NCI-H748 (cell line): ENCODE measurements at regions not wholly inside any gene's neighbourhood (a gene's known extent, or its start where the extent isn't known, plus 50 kb on each side); places are given as distances from the start of the nearest gene placed in this dataset.
"Not testable (repeated sequence)": the region's sequence is repeated elsewhere in the genome, so short reads cannot be mapped to it uniquely, and the experiment has no call there.

Experiments used
- DNase-seq: peaks from one replicate; lab custom pipeline; 2025; ENCODE audit not compliant: unreplicated experiment; lab: John Stamatoyannopoulos, UW

- peak; percentile 18 for DNase-seq
Observed at GRCh38 chr2:234375176-234375880, 121.6 kb downstream of the ARL4C start.

- no peak for DNase-seq
Observed at GRCh38 chr2:234374736-234375135, 122.1 kb downstream of the ARL4C start.

- no peak for DNase-seq
Observed at GRCh38 chr2:234374150-234374508, 122.8 kb downstream of the ARL4C start.

- no peak for DNase-seq
Observed at GRCh38 chr2:234373481-234374149, 123.3 kb downstream of the ARL4C start.

GRCh38 chr2:234373060-234373459 is 123.8 kb downstream of the ARL4C start:
- DNase-seq: no peak

GRCh38 chr2:234372506-234372905 is 124.4 kb downstream of the ARL4C start:
- DNase-seq: no peak

- DNase-seq: peak; percentile 76
Observed at GRCh38 chr2:234368861-234369261, 128.0 kb downstream of the ARL4C start.

- DNase-seq: peak; percentile 52
Observed at GRCh38 chr2:234366891-234367290, 130.0 kb downstream of the ARL4C start.

GRCh38 chr2:234364661-234365060 is 132.2 kb downstream of the ARL4C start:
- DNase-seq: no peak

GRCh38 chr2:234363647-234364294 is 133.1 kb downstream of the ARL4C start:
- no peak for DNase-seq

GRCh38 chr2:234363011-234363487 is 133.8 kb downstream of the ARL4C start:
- peak; percentile 85 for DNase-seq

GRCh38 chr2:234360313-234360975 is 136.4 kb downstream of the ARL4C start:
- DNase-seq: not testable (repeated sequence)

- DNase-seq: no peak
Observed at GRCh38 chr2:234357666-234358065, 139.2 kb downstream of the ARL4C start.

- no peak for DNase-seq
Observed at GRCh38 chr2:234355808-234356365, 141.0 kb downstream of the ARL4C start.

- DNase-seq: peak; percentile 50
Observed at GRCh38 chr2:234355021-234355720, 141.7 kb downstream of the ARL4C start.

- no peak for DNase-seq
Observed at GRCh38 chr2:234352270-234352669, 144.6 kb downstream of the ARL4C start.

GRCh38 chr2:234351866-234352265 is 145.0 kb downstream of the ARL4C start:
- not testable (repeated sequence) for DNase-seq

GRCh38 chr2:234348081-234348480 is 148.8 kb downstream of the ARL4C start:
- DNase-seq: no peak

GRCh38 chr2:234345921-234346320 is 151.0 kb downstream of the ARL4C start:
- DNase-seq: no peak

GRCh38 chr2:234344012-234344411 is 152.9 kb downstream of the ARL4C start:
- no peak for DNase-seq

- no peak for DNase-seq
Observed at GRCh38 chr2:234343372-234343771, 153.5 kb downstream of the ARL4C start.
